OCI-LY3 (cell line): ENCODE measurements at regions not wholly inside any gene's neighbourhood (a gene's known extent, or its start where the extent isn't known, plus 50 kb on each side); places are given as distances from the start of the nearest gene placed in this dataset.

Experiments
- H2AFZ ChIP-seq: fragments of 200-600, 300-600 bp; shearing (Covaris generic); 2 replicates; pipeline ENCODE4 v1.6.0; 2014; ENCODE audit warnings: antibody characterized with exemption, low read depth, low read length
- H3K27ac ChIP-seq: fragments of 200-600, 300-600 bp; sonication (generic); 2 replicates; pipeline ENCODE4 v1.5.1; 2014; ENCODE audit warnings: mild to moderate bottlenecking, low read length, moderate library complexity, mixed read lengths
- H3K27me3 ChIP-seq: fragments of 200-600, 300-600 bp; sonication (generic); 2 replicates; pipeline ENCODE4 v1.6.1; 2014; ENCODE audit warnings: low read depth, low read length, mixed read lengths
- H3K36me3 ChIP-seq: fragments of 200-600, 300-600 bp; sonication (generic); replicated peaks from 2 replicates; pipeline ENCODE3; 2014; ENCODE audit warnings: low read depth, low read length, mixed read lengths
- H3K4me1 ChIP-seq: fragments of 300-600, 200-600 bp; sonication (generic); 2 replicates; pipeline ENCODE4 v1.6.1; 2014; ENCODE audit warnings: low read length, mixed read lengths
- H3K4me2 ChIP-seq: fragments of 200-600, 300-600 bp; sonication (generic); 2 replicates; pipeline ENCODE4 v1.6.1; 2014; ENCODE audit warnings: low read length, mixed read lengths
- H3K4me3 ChIP-seq: fragments of 300-600, 200-600 bp; sonication (generic); 2 replicates; pipeline ENCODE4 v1.5.1; 2014; ENCODE audit warnings: antibody characterized with exemption, mild to moderate bottlenecking, low read length, moderate library complexity
- H3K79me2 ChIP-seq: fragments of 300-600, 200-600 bp; shearing (Covaris generic); 2 replicates; pipeline ENCODE4 v1.6.1; 2014; ENCODE audit warnings: mild to moderate bottlenecking, low read length, mixed read lengths
- H3K9ac ChIP-seq: fragments of 300-600, 200-600 bp; shearing (Covaris generic); 2 replicates; pipeline ENCODE4 v1.6.0; 2014; ENCODE audit warnings: mild to moderate bottlenecking, low read length, moderate library complexity
- H3K9me3 ChIP-seq: fragments of 200-600, 300-600 bp; shearing (Covaris generic); 2 replicates; pipeline ENCODE4 v1.6.1; 2014; ENCODE audit warnings: low read length, mixed read lengths; ENCODE audit not compliant: insufficient read depth
- H4K20me1 ChIP-seq: fragments of 200-600, 300-600 bp; sonication (generic); 2 replicates; pipeline ENCODE4 v1.6.1; 2016; ENCODE audit warnings: low read length, mixed read lengths; ENCODE audit not compliant: insufficient read depth
- CTCF ChIP-seq: fragments of 200-600, 300-600 bp; sonication (generic); IDR thresholded peaks from 2 replicates; pipeline ENCODE4 v1.5.1; 2014; ENCODE audit warnings: antibody characterized with exemption, low read length, low read depth
- EZH2phosphoT487 ChIP-seq: fragments of 200-600 bp; shearing (Covaris generic); IDR thresholded peaks from 2 replicates; pipeline ENCODE4 v1.6.1; 2018; ENCODE audit warnings: antibody characterized with exemption, mixed run types, low read depth

GRCh38 chr1:29626726-29627125 is 390.4 kb downstream of the PTPRU start:
- no peaks in the 10 kb centered on the region for H3K36me3 ChIP-seq
- H3K4me3 ChIP-seq: no peak overlapping the region
- no peaks in the 10 kb centered on the region for H3K4me1 ChIP-seq
- no peaks in the 10 kb centered on the region for H3K9me3 ChIP-seq
- H4K20me1 ChIP-seq: no peaks in the 10 kb centered on the region
- no peak for TF ChIP-seq EZH2phosphoT487
- no peak for TF ChIP-seq CTCF
- H3K79me2 ChIP-seq: no peaks in the 10 kb centered on the region
- H3K27ac ChIP-seq: no peak overlapping the region
- H3K9ac ChIP-seq: no peak overlapping the region
- H3K27me3 ChIP-seq: no peaks in the 10 kb centered on the region
- H3K4me2 ChIP-seq: no peak overlapping the region
- H2AFZ ChIP-seq: no peak overlapping the region

DNA sequence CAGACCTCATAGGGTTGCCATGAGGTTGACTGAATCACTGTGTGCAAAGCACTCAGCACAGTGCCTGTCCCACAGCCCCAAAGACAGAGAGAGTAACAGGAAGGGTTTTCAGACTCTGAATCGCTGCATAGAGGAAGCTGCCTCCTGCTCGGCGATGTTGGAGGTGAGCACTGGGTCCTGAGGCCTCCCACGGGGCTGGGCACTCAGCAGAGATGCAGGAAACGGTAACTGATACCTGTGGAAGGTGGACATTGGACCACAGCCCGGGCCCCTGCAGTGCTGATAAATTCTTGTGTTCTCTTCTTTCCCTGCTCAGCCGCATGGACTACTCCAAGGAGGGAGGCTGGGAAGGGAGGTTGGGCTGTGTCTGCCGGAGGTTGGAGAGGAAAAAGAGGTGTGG is 389.7 kb downstream of the PTPRU start:
- Histone ChIP-seq H3K79me2 (no peaks in the 10 kb centered on the region), H3K36me3 (no peaks in the 10 kb centered on the region), H3K27me3 (no peaks in the 10 kb centered on the region), H3K4me1 (no peaks in the 10 kb centered on the region), H2AFZ (no peak overlapping the region), H4K20me1 (no peaks in the 10 kb centered on the region), H3K27ac (no peak overlapping the region), H3K4me2 (no peak overlapping the region), H3K4me3 (no peak overlapping the region), H3K9ac (no peak overlapping the region), H3K9me3 (no peaks in the 10 kb centered on the region)
- no peak for TF ChIP-seq EZH2phosphoT487
- TF ChIP-seq CTCF: no peak

GRCh38 chr1:29625084-29625420 is 388.7 kb downstream of the PTPRU start:
- Histone ChIP-seq H3K4me3 (no peak overlapping the region), H3K9ac (no peak overlapping the region), H3K36me3 (no peaks in the 10 kb centered on the region), H3K9me3 (no peaks in the 10 kb centered on the region), H3K4me2 (no peak overlapping the region), H3K27ac (no peak overlapping the region), H2AFZ (no peak overlapping the region), H3K79me2 (no peaks in the 10 kb centered on the region), H3K4me1 (no peaks in the 10 kb centered on the region), H4K20me1 (no peaks in the 10 kb centered on the region), H3K27me3 (no peaks in the 10 kb centered on the region)
- TF ChIP-seq EZH2phosphoT487 (no peak), CTCF (no peak)

GRCh38 chr1:29624320-29625083 is 388.2 kb downstream of the PTPRU start:
- H4K20me1 ChIP-seq: no peaks in the 10 kb centered on the region
- no peak overlapping the region for H3K9ac ChIP-seq
- H3K36me3 ChIP-seq: no peaks in the 10 kb centered on the region
- H3K4me1 ChIP-seq: no peaks in the 10 kb centered on the region
- H3K4me2 ChIP-seq: no peak overlapping the region
- H3K27ac ChIP-seq: no peak overlapping the region
- no peak overlapping the region for H2AFZ ChIP-seq
- no peak overlapping the region for H3K4me3 ChIP-seq
- no peak for TF ChIP-seq EZH2phosphoT487
- no peak for TF ChIP-seq CTCF
- H3K9me3 ChIP-seq: no peaks in the 10 kb centered on the region
- H3K27me3 ChIP-seq: no peaks in the 10 kb centered on the region
- H3K79me2 ChIP-seq: no peaks in the 10 kb centered on the region
